GM10266 (cell line): ENCODE measurements at regions not wholly inside any gene's neighbourhood (a gene's known extent, or its start where the extent isn't known, plus 50 kb on each side); places are given as distances from the start of the nearest gene placed in this dataset.

Experiments
- DNase-seq: peaks from one replicate; pipeline ENCODE4 v3.0.0; 2012; ENCODE audit errors: extremely low spot score
- CTCF ChIP-seq: IDR thresholded peaks from 2 replicates; pipeline ENCODE4 v1.5.1; 2012; ENCODE audit warnings: mild to moderate bottlenecking, low read depth; ENCODE audit not compliant: control insufficient read depth, insufficient read depth; ENCODE audit errors: missing control alignments

DNA sequence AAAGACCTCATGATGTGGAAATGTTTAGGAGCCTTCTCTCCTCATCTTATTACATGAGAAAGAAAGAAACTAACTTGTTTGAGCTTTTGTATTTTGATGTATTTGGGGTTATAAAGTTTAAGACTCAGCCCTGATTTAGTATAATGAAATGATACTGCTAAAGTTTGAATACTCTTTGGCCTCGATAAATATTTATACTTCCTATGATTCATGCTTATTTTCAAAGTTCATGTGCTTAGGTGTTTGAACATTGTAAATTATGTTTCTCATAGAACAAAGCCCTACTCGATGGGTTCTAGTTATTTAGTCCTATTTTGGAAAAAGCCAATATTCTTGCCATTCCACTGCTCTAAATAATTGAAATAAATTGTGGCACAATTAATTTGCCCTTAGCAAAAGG, 303.2 kb downstream of the ZWINT start:
- no peak for TF ChIP-seq CTCF
- no peak for DNase-seq

- no peak for TF ChIP-seq CTCF
- no peak for DNase-seq
Observed at GRCh38 chr10:56035489-56035888, 325.6 kb downstream of the ZWINT start.

DNA sequence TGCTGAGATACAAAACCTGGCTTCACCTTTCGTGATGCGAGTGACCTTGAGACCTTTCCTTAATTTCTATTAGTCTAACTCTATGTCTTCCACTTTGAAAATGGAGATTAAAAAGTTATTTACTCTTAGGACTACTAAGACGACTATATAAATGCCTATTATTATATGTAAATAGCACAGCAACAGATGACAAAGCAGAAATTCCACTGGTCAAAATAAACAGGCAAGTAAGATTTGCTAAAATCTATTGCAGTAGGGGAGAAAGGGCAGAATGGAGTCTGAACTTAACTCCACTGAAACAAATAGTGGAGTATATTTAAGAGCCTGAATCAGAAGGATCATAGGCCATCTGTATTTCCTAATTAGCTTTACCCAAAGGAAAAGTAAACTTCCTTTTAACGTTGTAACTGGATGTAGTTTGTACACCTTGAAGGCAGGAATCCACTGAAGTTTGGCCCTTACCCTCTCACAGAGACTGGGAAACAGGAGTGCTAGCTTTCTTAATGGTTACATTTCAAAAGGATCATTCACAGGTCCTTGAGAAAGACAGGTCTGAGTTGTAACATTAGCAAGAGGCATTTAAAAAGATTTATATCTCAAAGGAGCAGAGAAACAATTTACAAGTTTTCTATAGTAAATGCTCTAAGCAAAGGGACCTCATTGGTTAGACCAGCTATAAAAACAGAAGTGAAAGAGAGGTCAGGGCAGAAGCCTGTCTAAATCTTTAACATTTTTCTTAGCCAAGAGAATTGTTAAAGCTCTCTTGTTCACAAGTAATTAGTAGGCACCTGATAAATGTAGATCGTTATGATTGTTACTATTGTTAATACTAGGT, 332.5 kb downstream of the ZWINT start:
- TF ChIP-seq CTCF, result no peak
- DNase-seq, result no peak

DNA sequence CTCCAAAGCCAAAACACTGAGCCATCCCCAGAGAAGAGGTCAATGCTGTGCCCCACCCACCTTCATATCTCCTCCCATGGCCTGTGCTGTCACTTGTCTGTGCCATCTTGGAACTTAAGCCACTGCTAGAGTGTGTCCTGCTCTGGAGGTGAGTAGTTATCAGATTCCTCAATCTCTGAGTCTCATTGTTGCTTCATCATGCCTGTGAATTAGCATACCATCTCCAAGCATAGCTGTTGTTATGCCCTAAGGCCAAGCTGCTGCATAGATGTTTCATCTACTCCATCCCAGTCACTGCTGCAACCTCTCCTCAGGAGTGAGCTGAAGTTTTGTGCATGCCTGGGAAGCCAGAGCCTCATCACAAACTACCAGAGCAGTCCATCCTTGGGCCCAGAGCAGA, 349.0 kb downstream of the ZWINT start:
- no peak for DNase-seq
- TF ChIP-seq CTCF, result no peak

DNA sequence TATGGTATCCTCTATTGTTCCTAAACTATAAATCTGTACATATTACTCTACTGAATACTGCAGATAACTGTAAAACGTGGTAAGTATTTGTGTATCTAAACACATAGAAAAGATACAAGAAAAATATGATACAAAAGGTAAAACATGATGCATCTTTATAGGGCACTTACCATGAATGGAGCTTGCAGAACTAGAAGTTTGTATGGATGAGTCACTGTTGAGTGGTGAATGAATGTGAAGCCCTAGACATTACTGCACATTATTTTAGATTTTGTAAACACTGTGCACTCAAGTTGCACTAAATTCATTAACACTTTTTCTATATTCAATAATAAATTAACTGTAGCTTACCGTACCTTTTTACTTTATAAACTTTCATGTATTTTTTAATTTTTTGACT, 357.5 kb downstream of the ZWINT start:
- TF ChIP-seq CTCF, result no peak
- no peak for DNase-seq

DNA sequence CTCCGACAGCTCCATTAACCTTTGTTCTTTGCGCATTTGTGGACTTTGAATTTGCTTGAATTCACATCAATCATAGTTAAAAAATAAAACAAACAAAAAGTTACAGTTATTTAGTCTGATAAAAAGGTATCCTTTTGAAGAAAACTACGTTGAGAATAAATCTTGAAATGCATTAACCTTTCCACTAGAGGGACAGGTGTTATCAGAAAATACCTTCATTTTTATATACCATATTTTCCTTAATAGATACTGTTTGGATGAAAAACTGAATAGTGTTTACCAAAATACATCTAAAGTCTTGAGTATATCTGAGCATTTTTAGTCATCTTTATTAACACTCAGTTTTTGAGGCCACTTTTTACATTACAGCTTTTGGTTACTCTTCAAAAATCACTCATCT, 371.9 kb downstream of the ZWINT start:
- DNase-seq, result no peak
- no peak for TF ChIP-seq CTCF

- DNase-seq, result no peak
- no peak for TF ChIP-seq CTCF
Observed at GRCh38 chr10:55979203-55979602, 381.9 kb downstream of the ZWINT start.
